HL-60 (cell line): ENCODE measurements at regions not wholly inside any gene's neighbourhood (a gene's known extent, or its start where the extent isn't known, plus 50 kb on each side); places are given as distances from the start of the nearest gene placed in this dataset.

ENCODE experiments used
- GABPA ChIP-seq: IDR thresholded peaks from 2 replicates; pipeline ENCODE4 v1.6.1; 2012; ENCODE audit warnings: low read depth
- POLR2AphosphoS5 ChIP-seq: IDR thresholded peaks from 2 replicates; pipeline ENCODE4 v1.6.1; 2012; ENCODE audit warnings: low read depth
- TF ChIP-seq, protein P1 (sequence below): IDR thresholded peaks from one replicate; pipeline ENCODE4 v1.5.1; 2011; ENCODE audit warnings: low read length, control low read depth, inconsistent platforms; ENCODE audit not compliant: insufficient read depth
- TF ChIP-seq, protein P2 (sequence below): IDR thresholded peaks from 2 replicates; pipeline ENCODE4 v1.6.1; 2012; ENCODE audit warnings: low read depth; ENCODE audit not compliant: insufficient replicate concordance

DNA sequence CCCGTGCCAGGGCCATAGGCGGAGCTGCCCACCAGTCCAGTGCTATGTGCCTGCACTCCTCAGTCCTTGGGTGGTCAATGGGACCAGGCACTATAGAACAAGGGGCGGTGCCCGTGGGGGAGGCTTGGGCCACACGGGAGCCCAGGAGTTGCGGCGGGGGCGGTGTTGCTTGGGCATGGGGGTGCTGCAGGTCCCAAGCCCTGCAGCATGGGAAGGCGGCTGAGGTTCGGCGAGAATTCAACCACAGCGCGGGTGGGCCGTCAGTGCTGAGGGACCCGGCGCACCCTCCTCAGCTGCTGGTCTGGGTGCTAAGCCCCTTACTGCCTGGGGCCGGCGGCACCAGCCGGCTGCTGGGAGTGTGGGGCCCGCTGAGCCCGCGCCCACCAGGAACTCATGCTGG, 242.2 kb upstream of the SGCG start:
- TF ChIP-seq, protein P1, sequence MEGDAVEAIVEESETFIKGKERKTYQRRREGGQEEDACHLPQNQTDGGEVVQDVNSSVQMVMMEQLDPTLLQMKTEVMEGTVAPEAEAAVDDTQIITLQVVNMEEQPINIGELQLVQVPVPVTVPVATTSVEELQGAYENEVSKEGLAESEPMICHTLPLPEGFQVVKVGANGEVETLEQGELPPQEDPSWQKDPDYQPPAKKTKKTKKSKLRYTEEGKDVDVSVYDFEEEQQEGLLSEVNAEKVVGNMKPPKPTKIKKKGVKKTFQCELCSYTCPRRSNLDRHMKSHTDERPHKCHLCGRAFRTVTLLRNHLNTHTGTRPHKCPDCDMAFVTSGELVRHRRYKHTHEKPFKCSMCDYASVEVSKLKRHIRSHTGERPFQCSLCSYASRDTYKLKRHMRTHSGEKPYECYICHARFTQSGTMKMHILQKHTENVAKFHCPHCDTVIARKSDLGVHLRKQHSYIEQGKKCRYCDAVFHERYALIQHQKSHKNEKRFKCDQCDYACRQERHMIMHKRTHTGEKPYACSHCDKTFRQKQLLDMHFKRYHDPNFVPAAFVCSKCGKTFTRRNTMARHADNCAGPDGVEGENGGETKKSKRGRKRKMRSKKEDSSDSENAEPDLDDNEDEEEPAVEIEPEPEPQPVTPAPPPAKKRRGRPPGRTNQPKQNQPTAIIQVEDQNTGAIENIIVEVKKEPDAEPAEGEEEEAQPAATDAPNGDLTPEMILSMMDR, result no peak
- TF ChIP-seq POLR2AphosphoS5, result no peak
- no peak for TF ChIP-seq GABPA
- TF ChIP-seq, protein P2, sequence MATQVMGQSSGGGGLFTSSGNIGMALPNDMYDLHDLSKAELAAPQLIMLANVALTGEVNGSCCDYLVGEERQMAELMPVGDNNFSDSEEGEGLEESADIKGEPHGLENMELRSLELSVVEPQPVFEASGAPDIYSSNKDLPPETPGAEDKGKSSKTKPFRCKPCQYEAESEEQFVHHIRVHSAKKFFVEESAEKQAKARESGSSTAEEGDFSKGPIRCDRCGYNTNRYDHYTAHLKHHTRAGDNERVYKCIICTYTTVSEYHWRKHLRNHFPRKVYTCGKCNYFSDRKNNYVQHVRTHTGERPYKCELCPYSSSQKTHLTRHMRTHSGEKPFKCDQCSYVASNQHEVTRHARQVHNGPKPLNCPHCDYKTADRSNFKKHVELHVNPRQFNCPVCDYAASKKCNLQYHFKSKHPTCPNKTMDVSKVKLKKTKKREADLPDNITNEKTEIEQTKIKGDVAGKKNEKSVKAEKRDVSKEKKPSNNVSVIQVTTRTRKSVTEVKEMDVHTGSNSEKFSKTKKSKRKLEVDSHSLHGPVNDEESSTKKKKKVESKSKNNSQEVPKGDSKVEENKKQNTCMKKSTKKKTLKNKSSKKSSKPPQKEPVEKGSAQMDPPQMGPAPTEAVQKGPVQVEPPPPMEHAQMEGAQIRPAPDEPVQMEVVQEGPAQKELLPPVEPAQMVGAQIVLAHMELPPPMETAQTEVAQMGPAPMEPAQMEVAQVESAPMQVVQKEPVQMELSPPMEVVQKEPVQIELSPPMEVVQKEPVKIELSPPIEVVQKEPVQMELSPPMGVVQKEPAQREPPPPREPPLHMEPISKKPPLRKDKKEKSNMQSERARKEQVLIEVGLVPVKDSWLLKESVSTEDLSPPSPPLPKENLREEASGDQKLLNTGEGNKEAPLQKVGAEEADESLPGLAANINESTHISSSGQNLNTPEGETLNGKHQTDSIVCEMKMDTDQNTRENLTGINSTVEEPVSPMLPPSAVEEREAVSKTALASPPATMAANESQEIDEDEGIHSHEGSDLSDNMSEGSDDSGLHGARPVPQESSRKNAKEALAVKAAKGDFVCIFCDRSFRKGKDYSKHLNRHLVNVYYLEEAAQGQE, result no peak
